ENCODE measurements at regions not wholly inside any gene's neighbourhood (a gene's known extent, or its start where the extent isn't known, plus 50 kb on each side); places are given as distances from the start of the nearest gene placed in this dataset.

- TF ChIP-seq ZFP3 (CRISPR knock-in tag; IDR thresholded peaks at IDR 0.05), result no peak
- TF ChIP-seq TCF4 (CRISPR knock-in tag; IDR thresholded peaks at IDR 0.05; ENCODE audit: borderline replicate concordance), result no peak
- TF ChIP-seq POU6F1 (CRISPR knock-in tag; IDR thresholded peaks at IDR 0.05; ENCODE audit: borderline replicate concordance, low read depth), result no peak
- no peak for TF ChIP-seq ZNF70 (CRISPR knock-in tag; IDR thresholded peaks at IDR 0.05)
- no peak for TF ChIP-seq CSRNP3 (CRISPR knock-in tag; IDR thresholded peaks at IDR 0.05)
- TF ChIP-seq TOX (CRISPR knock-in tag; IDR thresholded peaks at IDR 0.05; ENCODE audit: borderline replicate concordance), result no peak
- no peak for TF ChIP-seq RARB (CRISPR knock-in tag; IDR thresholded peaks at IDR 0.05)
- no peak for TF ChIP-seq PATZ1 (CRISPR knock-in tag; IDR thresholded peaks at IDR 0.05; ENCODE audit: borderline replicate concordance)
- TF ChIP-seq ARNTL (CRISPR knock-in tag; IDR thresholded peaks at IDR 0.05; ENCODE audit: borderline replicate concordance, low read depth), result no peak
- no peak for TF ChIP-seq CREB5 (CRISPR knock-in tag; IDR thresholded peaks at IDR 0.05; ENCODE audit: low read depth)
- no peak for TF ChIP-seq ISL1 (CRISPR knock-in tag; IDR thresholded peaks at IDR 0.05)
- no peak for TF ChIP-seq CSDC2 (CRISPR knock-in tag; IDR thresholded peaks at IDR 0.05)
- TF ChIP-seq ZNF565 (CRISPR knock-in tag; conservative IDR thresholded peaks at IDR 0.05; ENCODE audit: low read depth), result no peak
- no peak for TF ChIP-seq ZNF8 (CRISPR knock-in tag; IDR thresholded peaks at IDR 0.05)
- TF ChIP-seq SNAI2 (CRISPR knock-in tag; IDR thresholded peaks at IDR 0.05), result no peak
- no peak for TF ChIP-seq ZFP30 (CRISPR knock-in tag; IDR thresholded peaks at IDR 0.05)
- no peak for TF ChIP-seq ESRRG (CRISPR knock-in tag; IDR thresholded peaks at IDR 0.05)
- no peak for TF ChIP-seq OSR1 (CRISPR knock-in tag; IDR thresholded peaks at IDR 0.05)
These were observed 115.2 kb downstream of the CEBPB start for GRCh38 chr20:50305636-50306477.

GRCh38 chr20:50306478-50307423, 116.1 kb downstream of the CEBPB start:
- TF ChIP-seq TOX (CRISPR knock-in tag; IDR thresholded peaks at IDR 0.05; ENCODE audit: borderline replicate concordance) (no peak), RARB (CRISPR knock-in tag; IDR thresholded peaks at IDR 0.05) (no peak), BACH2 (CRISPR knock-in tag; IDR thresholded peaks at IDR 0.05; ENCODE audit: borderline replicate concordance) (no peak), PPARA (CRISPR knock-in tag; IDR thresholded peaks at IDR 0.05; ENCODE audit: borderline replicate concordance) (no peak), ARNTL (CRISPR knock-in tag; IDR thresholded peaks at IDR 0.05; ENCODE audit: borderline replicate concordance, low read depth) (no peak), ISL1 (CRISPR knock-in tag; IDR thresholded peaks at IDR 0.05) (no peak), TSHZ2 (CRISPR knock-in tag; IDR thresholded peaks at IDR 0.05) (no peak), SNAI2 (CRISPR knock-in tag; IDR thresholded peaks at IDR 0.05) (no peak), ZNF8 (CRISPR knock-in tag; IDR thresholded peaks at IDR 0.05) (no peak), ZNF565 (CRISPR knock-in tag; conservative IDR thresholded peaks at IDR 0.05; ENCODE audit: low read depth) (no peak), CREB5 (CRISPR knock-in tag; IDR thresholded peaks at IDR 0.05; ENCODE audit: low read depth) (no peak), GLIS3 (CRISPR knock-in tag; IDR thresholded peaks at IDR 0.05) (no peak), ZFP30 (CRISPR knock-in tag; IDR thresholded peaks at IDR 0.05) (no peak), ZNF70 (CRISPR knock-in tag; IDR thresholded peaks at IDR 0.05) (no peak), ESRRG (CRISPR knock-in tag; IDR thresholded peaks at IDR 0.05) (no peak)
- ATAC-seq, result no peak

More at GRCh38 chr20:50305636-50306477, 115.2 kb downstream of the CEBPB start:
- ATAC-seq, result no peak

All from SK-N-SH treated with all-trans-retinoic acid at 6 μM for 48 hours (cell line).